Activated gamma-delta T cell treated with anti-CD3 and anti-CD28 coated beads, Interleukin-2, amount 50 U/mL, for 16 hours (primary cell): ENCODE measurements at regions not wholly inside any gene's neighbourhood (a gene's known extent, or its start where the extent isn't known, plus 50 kb on each side); places are given as distances from the start of the nearest gene placed in this dataset.
"Not testable (repeated sequence)": the region's sequence is repeated elsewhere in the genome, so short reads cannot be mapped to it uniquely, and the experiment has no call there.

Experiments
- DNase-seq: peaks from one replicate; pipeline ENCODE4 v3.0.0-alpha.2; 2020; ENCODE audit warnings: low read depth

DNA sequence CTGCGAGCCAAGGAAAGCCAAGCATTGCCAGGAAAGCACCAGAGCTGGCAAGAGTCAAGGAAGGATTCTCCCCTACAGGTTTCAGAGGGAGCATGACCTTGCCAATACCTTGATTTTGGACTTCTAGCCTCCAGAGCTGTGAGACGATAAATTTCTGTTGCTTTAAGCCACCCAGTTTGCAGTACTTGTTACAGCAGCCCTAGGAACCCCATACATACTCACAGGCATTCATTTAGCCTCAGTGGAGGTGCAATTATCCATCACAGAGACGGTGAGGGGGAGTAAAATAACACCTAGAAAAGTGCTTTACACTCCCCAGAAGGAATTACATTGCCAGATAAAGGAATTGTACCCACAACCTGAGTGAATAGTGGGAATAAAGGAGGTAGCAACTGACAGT is 167.4 kb upstream of the NFIA start:
- DNase-seq: no peak

DNA sequence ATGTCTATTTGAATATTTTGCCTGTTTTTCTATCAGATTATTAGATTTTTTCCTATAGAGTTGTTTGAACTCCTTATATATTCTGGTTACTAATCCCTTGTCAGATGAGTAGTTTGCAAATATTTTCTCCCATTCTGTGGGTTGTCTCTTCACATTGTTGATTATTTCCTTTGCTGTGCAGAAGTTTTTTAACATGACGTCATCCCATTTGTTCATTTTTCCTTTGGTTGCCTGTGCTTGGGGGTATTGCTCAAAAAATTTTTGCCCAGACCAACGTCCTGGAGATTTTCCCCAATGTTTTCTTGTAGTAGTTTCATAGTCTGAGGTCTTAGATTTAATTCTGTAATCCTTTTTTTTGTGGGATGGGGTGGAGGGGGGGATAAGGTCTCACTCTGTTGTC is 168.7 kb upstream of the NFIA start:
- DNase-seq: not testable (repeated sequence)

- no peak for DNase-seq
These were observed 169.3 kb upstream of the NFIA start for GRCh38 chr1:60913039-60913438.

- DNase-seq: no peak
These were observed 170.2 kb upstream of the NFIA start for GRCh38 chr1:60911966-60912697.

DNA sequence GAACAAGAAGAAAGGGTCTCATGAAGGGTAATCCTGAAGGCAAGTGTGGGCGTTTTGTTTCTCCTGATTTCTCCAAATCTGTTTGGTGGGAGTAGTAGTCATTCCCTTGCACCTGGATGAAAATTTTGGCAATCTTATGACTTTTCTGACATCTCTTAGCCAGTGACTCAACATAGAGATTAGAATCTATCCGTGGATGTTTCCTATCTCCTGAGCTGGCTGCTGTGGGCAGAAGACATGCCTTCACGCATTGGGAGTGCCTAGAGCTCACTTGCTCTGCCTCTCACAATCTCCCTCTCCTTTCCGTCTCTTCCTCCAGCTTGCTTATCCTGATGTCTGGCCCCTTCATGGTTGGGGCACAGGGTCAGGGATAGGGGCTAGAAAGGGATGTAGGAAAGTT is 174.2 kb upstream of the NFIA start:
- no peak for DNase-seq

GRCh38 chr1:60906526-60906925 is 175.8 kb upstream of the NFIA start:
- DNase-seq: no peak

- DNase-seq: no peak
These were observed 176.3 kb upstream of the NFIA start for GRCh38 chr1:60906039-60906438.

- DNase-seq: no peak
These were observed 178.1 kb upstream of the NFIA start for GRCh38 chr1:60904099-60904851.

DNA sequence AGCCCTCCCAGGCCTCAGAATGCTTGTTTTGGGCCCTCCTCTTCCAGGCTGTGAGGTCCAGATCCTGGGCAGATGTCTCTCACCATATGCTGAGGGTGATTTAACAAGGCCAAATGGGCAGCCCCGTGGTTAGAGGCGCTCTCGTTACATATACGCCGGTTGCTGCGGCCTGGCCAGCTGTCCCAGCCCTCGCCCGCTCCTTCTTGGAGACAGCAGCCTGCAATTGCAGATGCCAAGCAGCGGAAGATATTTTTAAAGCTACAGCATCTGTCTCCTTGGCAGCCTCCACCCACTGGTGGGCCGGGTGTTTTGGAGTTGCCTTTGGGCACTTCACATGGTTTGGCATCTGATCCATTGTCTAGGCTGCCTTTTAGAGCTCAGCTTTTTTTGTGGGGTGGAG is 178.8 kb upstream of the NFIA start:
- no peak for DNase-seq

- DNase-seq: no peak
These were observed 182.9 kb upstream of the NFIA start for GRCh38 chr1:60899464-60899863.

DNA sequence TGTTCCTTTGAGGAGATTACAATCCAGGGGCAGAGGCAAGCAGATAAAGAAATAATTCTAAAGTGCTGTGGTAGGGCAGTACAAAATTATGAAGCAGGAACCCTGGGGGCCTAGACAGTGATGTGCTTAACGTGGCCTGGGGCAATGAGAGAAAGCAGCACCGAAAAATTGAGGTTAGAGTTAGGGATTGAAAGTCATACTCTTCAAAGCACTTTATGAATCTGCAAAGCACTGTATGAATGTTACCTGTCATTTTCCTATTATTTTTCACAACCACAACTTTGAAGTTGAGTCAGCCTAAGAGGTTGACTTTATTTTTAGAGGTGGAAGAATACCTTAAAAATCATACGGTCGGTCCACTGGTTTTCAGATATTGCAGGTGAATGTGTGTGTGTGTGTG is 183.4 kb upstream of the NFIA start:
- DNase-seq: no peak

GRCh38 chr1:60898413-60898812 is 183.9 kb upstream of the NFIA start:
- no peak for DNase-seq

- no peak for DNase-seq
These were observed 185.5 kb upstream of the NFIA start for GRCh38 chr1:60896701-60897363.

DNA sequence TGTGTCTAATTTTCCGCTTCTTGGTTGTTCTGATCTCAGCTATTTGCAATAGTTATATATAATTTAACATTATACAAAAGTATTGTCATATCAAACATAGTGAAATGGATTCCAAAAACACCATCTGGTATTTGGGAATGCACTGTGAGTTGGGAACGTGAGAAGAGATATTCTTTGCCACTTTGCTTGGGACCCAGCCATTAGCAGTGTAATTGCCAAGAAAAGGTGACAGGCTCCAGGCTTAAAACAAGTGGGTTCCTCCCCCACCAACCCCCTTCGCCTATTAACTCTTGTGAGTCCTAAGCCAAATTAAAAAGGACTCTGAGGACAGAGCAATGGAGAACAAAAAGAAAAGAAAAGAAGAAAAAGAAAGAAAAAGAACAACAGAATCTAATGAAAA is 186.7 kb upstream of the NFIA start:
- DNase-seq: no peak

- no peak for DNase-seq
These were observed 187.1 kb upstream of the NFIA start for GRCh38 chr1:60895252-60895651.

DNA sequence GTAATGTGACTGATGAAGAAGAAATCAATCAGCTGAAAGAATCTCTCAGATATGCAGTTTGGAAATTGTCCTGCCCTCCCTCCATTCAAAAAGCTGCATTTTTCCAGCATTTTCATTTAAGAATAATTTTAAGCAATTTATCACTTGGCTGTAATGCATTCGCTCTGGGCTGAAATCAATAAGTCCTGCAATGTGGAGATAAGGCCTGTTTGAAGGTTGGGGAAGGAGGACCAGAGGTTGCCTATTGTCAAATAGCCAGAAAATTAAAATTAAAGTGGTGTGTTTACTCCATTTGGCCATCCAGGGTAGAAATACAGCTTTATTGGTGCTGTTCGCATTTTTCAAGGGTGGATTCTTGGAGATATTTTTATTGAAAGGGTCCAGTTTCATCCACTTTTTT is 187.6 kb upstream of the NFIA start:
- no peak for DNase-seq

DNA sequence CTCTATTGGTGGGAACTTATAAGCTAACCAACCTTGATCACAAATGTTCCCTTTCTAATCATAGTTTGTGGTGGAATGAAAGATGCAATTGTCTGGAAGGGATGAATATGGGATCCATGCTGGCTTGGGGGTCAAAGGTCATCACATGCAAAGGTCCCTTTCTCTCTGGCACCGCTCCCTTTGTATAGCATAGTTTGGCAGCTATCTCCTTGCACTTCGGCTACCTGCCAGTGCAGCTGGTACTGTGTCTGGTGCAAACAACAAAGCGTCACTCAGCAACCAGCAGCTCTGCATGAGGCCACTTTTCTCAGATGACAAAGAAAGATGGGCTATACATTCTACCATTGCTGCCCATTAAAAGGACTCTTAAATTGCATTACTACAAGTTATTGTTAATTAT is 188.2 kb upstream of the NFIA start:
- no peak for DNase-seq

DNA sequence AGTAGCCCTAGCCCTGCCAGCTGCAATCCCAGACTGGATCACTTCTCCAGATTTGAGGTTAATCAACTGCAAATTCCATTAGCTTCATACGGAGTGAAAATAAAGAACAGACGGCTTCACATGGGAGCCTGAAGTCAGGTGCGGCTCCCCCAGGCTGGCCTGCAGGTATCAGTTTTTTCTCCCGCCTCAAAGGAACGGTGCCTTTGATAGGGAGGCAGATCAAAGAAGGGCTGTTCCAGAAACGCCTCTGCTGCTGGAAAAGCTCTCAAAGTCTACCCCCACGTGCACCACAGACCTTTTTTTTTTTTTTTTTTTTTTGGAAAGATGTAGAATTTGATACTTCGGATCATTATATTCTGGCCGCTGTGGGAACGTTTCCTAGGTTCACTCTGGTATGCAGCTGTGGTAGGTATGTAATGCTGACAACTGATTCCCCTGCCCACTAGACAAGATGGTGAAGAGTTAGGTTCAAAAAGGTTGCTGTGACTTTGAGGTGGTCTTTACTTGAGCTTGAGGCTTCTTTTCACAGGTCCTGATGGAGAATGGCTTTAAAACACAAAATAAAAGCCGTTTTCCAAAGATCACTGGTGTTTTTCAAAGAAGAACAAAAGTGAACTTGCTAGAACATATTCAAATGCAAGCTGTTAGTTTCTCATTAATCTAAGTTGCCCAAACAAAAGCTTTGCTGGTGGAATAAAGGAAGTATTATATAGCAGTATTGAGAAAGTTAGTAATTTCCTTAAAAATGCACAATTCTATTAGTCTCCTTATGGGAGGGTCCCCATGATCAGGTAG is 189.0 kb upstream of the NFIA start:
- DNase-seq: no peak

DNA sequence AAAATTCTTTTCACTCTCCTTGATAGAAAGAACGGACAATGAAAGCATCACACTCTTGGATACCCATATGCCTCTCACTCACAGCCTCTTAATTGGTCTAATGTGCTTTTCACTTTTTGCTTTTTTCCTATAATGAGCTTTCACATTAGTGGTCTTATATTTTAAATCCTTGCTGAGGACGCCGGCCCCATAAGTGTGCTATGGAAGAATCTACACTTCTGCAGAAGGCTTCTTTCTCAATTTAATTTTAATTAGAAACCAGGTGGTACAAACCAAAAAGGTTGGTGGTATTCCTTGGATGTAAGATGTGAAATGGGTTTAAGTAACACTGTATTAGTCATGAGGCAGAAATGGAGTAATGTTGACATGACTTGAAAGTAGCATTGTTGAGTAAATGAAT is 190.6 kb upstream of the NFIA start:
- DNase-seq: no peak

DNA sequence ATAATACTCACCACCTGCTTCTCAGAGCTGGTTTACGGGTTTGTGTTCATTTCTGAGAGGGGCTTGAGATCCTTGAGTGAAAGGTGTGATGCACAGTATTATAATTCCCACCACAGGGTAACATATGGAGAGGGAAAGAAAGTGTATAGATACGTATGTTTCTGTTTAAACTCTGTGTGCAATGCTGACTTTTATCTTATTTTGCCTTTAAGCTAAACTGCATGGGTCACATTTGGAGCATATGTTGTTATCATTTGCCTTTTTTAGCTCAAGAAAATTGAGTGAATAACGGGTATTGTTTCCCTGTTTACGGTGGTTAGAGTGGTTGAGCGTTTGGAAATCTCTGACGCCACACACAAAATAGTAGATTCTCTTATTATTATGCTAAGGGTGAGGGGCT is 191.1 kb upstream of the NFIA start:
- no peak for DNase-seq

DNA sequence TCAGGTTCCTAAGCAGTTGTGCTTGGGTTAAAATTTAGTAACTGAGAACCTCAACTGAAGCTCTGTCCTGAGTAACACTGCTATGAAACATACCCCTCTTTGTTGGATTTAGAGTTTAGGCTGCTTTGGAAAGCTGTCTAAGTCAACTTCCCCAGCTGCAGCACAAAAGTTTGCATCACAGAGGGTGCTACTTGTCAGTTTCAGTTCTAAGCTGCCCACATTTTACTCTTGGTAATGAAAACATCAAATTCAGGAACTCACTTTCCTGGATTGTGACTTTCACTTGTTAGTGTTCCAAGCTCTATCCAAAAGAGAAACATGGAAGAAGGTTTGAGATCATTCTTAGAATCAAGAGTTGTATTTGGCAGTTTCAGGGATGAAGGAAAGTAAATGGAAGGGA is 191.7 kb upstream of the NFIA start:
- no peak for DNase-seq

DNA sequence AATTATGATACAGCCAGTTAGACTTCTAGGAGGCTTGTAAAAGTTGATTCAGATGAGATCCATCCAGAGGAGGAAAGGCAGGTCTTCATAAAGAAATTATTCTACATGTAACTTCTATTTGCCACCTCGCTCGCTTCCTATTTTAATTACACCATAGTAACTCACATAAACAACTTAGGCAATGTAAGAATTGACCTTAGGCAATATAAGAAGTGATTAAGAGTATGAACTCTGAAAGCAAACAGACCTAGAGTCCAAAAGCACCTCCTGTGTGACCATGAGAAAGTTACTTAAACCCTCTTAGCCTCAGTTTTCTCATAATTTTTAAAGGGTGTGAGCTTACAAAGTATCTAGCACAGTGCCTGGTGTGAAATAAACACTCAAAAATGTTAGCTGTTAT is 192.7 kb upstream of the NFIA start:
- no peak for DNase-seq

DNA sequence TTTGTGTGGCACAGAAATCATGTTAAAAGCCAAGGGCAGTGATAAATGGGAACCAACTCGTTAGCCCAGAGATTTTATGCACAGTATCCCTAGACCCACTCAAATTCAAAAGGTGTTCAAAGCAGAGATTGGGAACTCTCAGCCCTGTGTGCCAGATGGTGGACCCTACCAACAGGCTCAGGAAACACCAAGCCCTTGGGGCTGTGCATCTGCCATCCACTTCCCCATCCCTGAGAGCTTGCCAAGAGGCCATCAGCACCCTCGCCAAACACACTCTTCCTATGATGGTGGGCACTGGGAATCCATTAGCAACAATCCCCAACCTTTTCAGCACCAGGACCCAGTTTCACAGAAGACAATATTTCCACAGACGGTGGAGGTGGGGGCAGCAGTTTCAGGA is 194.2 kb upstream of the NFIA start:
- DNase-seq: no peak
